ENCODE measurements at regions not wholly inside any gene's neighbourhood (a gene's known extent, or its start where the extent isn't known, plus 50 kb on each side); places are given as distances from the start of the nearest gene placed in this dataset.

- Histone ChIP-seq H3K27me3 (ENCODE audit: control insufficient read depth, insufficient read depth, low read length) (no peaks in the 10 kb centered on the region), H3K9me3 (ENCODE audit: control insufficient read depth, insufficient read depth, low read length) (no peaks in the 10 kb centered on the region), H3K4me3 (ENCODE audit: low read depth, low read length) (no peak overlapping the region), H3K36me3 (ENCODE audit: control insufficient read depth, insufficient read depth, low read length) (no peaks in the 10 kb centered on the region), H3K27ac (ENCODE audit: low read depth, low read length) (no peak overlapping the region), H3K9ac (ENCODE audit: low read depth, low read length) (no peak overlapping the region), H3K4me1 (ENCODE audit: control insufficient read depth, insufficient read depth, low read length) (no peaks in the 10 kb centered on the region)
Observed at GRCh38 chr1:55624766-55625165, 409.6 kb upstream of the USP24 start.

- no peaks in the 10 kb centered on the region for H3K36me3 ChIP-seq (ENCODE audit: control insufficient read depth, insufficient read depth, low read length)
- no peaks in the 10 kb centered on the region for H3K27me3 ChIP-seq (ENCODE audit: control insufficient read depth, insufficient read depth, low read length)
- H3K4me1 ChIP-seq (ENCODE audit: control insufficient read depth, insufficient read depth, low read length) = no peaks in the 10 kb centered on the region
- no peaks in the 10 kb centered on the region for H3K9me3 ChIP-seq (ENCODE audit: control insufficient read depth, insufficient read depth, low read length)
- no peak overlapping the region for H3K27ac ChIP-seq (ENCODE audit: low read depth, low read length)
- no peak overlapping the region for H3K9ac ChIP-seq (ENCODE audit: low read depth, low read length)
- no peak overlapping the region for H3K4me3 ChIP-seq (ENCODE audit: low read depth, low read length)
Observed at GRCh38 chr1:55623311-55623710, 408.1 kb upstream of the USP24 start.

GRCh38 chr1:55622074-55622473 is 406.9 kb upstream of the USP24 start:
- Histone ChIP-seq H3K27me3 (ENCODE audit: control insufficient read depth, insufficient read depth, low read length) (no peaks in the 10 kb centered on the region), H3K9me3 (ENCODE audit: control insufficient read depth, insufficient read depth, low read length) (no peaks in the 10 kb centered on the region), H3K36me3 (ENCODE audit: control insufficient read depth, insufficient read depth, low read length) (no peaks in the 10 kb centered on the region), H3K9ac (ENCODE audit: low read depth, low read length) (no peak overlapping the region), H3K4me3 (ENCODE audit: low read depth, low read length) (no peak overlapping the region), H3K27ac (ENCODE audit: low read depth, low read length) (no peak overlapping the region), H3K4me1 (ENCODE audit: control insufficient read depth, insufficient read depth, low read length) (no peaks in the 10 kb centered on the region)

- Histone ChIP-seq H3K4me3 (ENCODE audit: low read depth, low read length) (no peak overlapping the region), H3K36me3 (ENCODE audit: control insufficient read depth, insufficient read depth, low read length) (no peaks in the 10 kb centered on the region), H3K27ac (ENCODE audit: low read depth, low read length) (no peak overlapping the region), H3K9me3 (ENCODE audit: control insufficient read depth, insufficient read depth, low read length) (no peaks in the 10 kb centered on the region), H3K27me3 (ENCODE audit: control insufficient read depth, insufficient read depth, low read length) (no peaks in the 10 kb centered on the region), H3K9ac (ENCODE audit: low read depth, low read length) (no peak overlapping the region), H3K4me1 (ENCODE audit: control insufficient read depth, insufficient read depth, low read length) (no peaks in the 10 kb centered on the region)
Observed at GRCh38 chr1:55618199-55618598, 403.0 kb upstream of the USP24 start.

GRCh38 chr1:55617288-55617982 is 402.3 kb upstream of the USP24 start:
- H3K9ac ChIP-seq (ENCODE audit: low read depth, low read length) = no peak overlapping the region
- no peak overlapping the region for H3K27ac ChIP-seq (ENCODE audit: low read depth, low read length)
- no peaks in the 10 kb centered on the region for H3K36me3 ChIP-seq (ENCODE audit: control insufficient read depth, insufficient read depth, low read length)
- no peaks in the 10 kb centered on the region for H3K9me3 ChIP-seq (ENCODE audit: control insufficient read depth, insufficient read depth, low read length)
- H3K4me1 ChIP-seq (ENCODE audit: control insufficient read depth, insufficient read depth, low read length) = no peaks in the 10 kb centered on the region
- H3K4me3 ChIP-seq (ENCODE audit: low read depth, low read length) = no peak overlapping the region
- no peaks in the 10 kb centered on the region for H3K27me3 ChIP-seq (ENCODE audit: control insufficient read depth, insufficient read depth, low read length)

GRCh38 chr1:55612988-55613387 is 397.8 kb upstream of the USP24 start:
- H3K36me3 ChIP-seq (ENCODE audit: control insufficient read depth, insufficient read depth, low read length) = no peaks in the 10 kb centered on the region
- no peak overlapping the region for H3K4me3 ChIP-seq (ENCODE audit: low read depth, low read length)
- no peaks in the 10 kb centered on the region for H3K27me3 ChIP-seq (ENCODE audit: control insufficient read depth, insufficient read depth, low read length)
- peaks cover 4% of the 10 kb centered on the region for H3K9me3 ChIP-seq (ENCODE audit: control insufficient read depth, insufficient read depth, low read length)
- no peak overlapping the region for H3K27ac ChIP-seq (ENCODE audit: low read depth, low read length)
- H3K9ac ChIP-seq (ENCODE audit: low read depth, low read length) = no peak overlapping the region
- no peaks in the 10 kb centered on the region for H3K4me1 ChIP-seq (ENCODE audit: control insufficient read depth, insufficient read depth, low read length)

GRCh38 chr1:55611123-55611522 is 396.0 kb upstream of the USP24 start:
- no peak overlapping the region for H3K9ac ChIP-seq (ENCODE audit: low read depth, low read length)
- peaks cover 14% of the 10 kb centered on the region for H3K9me3 ChIP-seq (ENCODE audit: control insufficient read depth, insufficient read depth, low read length)
- H3K27me3 ChIP-seq (ENCODE audit: control insufficient read depth, insufficient read depth, low read length) = no peaks in the 10 kb centered on the region
- H3K36me3 ChIP-seq (ENCODE audit: control insufficient read depth, insufficient read depth, low read length) = no peaks in the 10 kb centered on the region
- H3K4me3 ChIP-seq (ENCODE audit: low read depth, low read length) = no peak overlapping the region
- H3K27ac ChIP-seq (ENCODE audit: low read depth, low read length) = no peak overlapping the region
- no peaks in the 10 kb centered on the region for H3K4me1 ChIP-seq (ENCODE audit: control insufficient read depth, insufficient read depth, low read length)

GRCh38 chr1:55610203-55610602 is 395.0 kb upstream of the USP24 start:
- Histone ChIP-seq H3K9ac (ENCODE audit: low read depth, low read length) (no peak overlapping the region), H3K36me3 (ENCODE audit: control insufficient read depth, insufficient read depth, low read length) (no peaks in the 10 kb centered on the region), H3K27me3 (ENCODE audit: control insufficient read depth, insufficient read depth, low read length) (no peaks in the 10 kb centered on the region), H3K27ac (ENCODE audit: low read depth, low read length) (no peak overlapping the region), H3K4me1 (ENCODE audit: control insufficient read depth, insufficient read depth, low read length) (no peaks in the 10 kb centered on the region), H3K4me3 (ENCODE audit: low read depth, low read length) (no peak overlapping the region), H3K9me3 (ENCODE audit: control insufficient read depth, insufficient read depth, low read length) (peaks cover 14% of the 10 kb centered on the region)

- no peak overlapping the region for H3K27ac ChIP-seq (ENCODE audit: low read depth, low read length)
Observed at GRCh38 chr1:55609630-55610029, 394.5 kb upstream of the USP24 start.

GRCh38 chr1:55605155-55605554 is 390.0 kb upstream of the USP24 start:
- Histone ChIP-seq H3K4me3 (ENCODE audit: low read depth, low read length) (no peak overlapping the region), H3K36me3 (ENCODE audit: control insufficient read depth, insufficient read depth, low read length) (no peaks in the 10 kb centered on the region), H3K9ac (ENCODE audit: low read depth, low read length) (no peak overlapping the region), H3K4me1 (ENCODE audit: control insufficient read depth, insufficient read depth, low read length) (0 out of 2 replicates have a peak, but pooled peaks cover 4% of the 10 kb centered on the region), H3K9me3 (ENCODE audit: control insufficient read depth, insufficient read depth, low read length) (peaks cover 14% of the 10 kb centered on the region), H3K27ac (ENCODE audit: low read depth, low read length) (no peak overlapping the region), H3K27me3 (ENCODE audit: control insufficient read depth, insufficient read depth, low read length) (no peaks in the 10 kb centered on the region)

More at GRCh38 chr1:55609630-55610029, 394.5 kb upstream of the USP24 start:
- H3K4me3 ChIP-seq (ENCODE audit: low read depth, low read length) = no peak overlapping the region
- no peaks in the 10 kb centered on the region for H3K4me1 ChIP-seq (ENCODE audit: control insufficient read depth, insufficient read depth, low read length)
- peaks cover 14% of the 10 kb centered on the region for H3K9me3 ChIP-seq (ENCODE audit: control insufficient read depth, insufficient read depth, low read length)
- no peak overlapping the region for H3K9ac ChIP-seq (ENCODE audit: low read depth, low read length)
- H3K36me3 ChIP-seq (ENCODE audit: control insufficient read depth, insufficient read depth, low read length) = no peaks in the 10 kb centered on the region
- H3K27me3 ChIP-seq (ENCODE audit: control insufficient read depth, insufficient read depth, low read length) = no peaks in the 10 kb centered on the region

- Histone ChIP-seq H3K9ac (ENCODE audit: low read depth, low read length) (no peak overlapping the region), H3K36me3 (ENCODE audit: control insufficient read depth, insufficient read depth, low read length) (no peaks in the 10 kb centered on the region), H3K4me3 (ENCODE audit: low read depth, low read length) (no peak overlapping the region), H3K27me3 (ENCODE audit: control insufficient read depth, insufficient read depth, low read length) (no peaks in the 10 kb centered on the region), H3K27ac (ENCODE audit: low read depth, low read length) (no peak overlapping the region), H3K4me1 (ENCODE audit: control insufficient read depth, insufficient read depth, low read length) (0 out of 2 replicates have a peak, but pooled peaks cover 4% of the 10 kb centered on the region), H3K9me3 (ENCODE audit: control insufficient read depth, insufficient read depth, low read length) (peaks cover 14% of the 10 kb centered on the region)
Observed at GRCh38 chr1:55604749-55605148, 389.6 kb upstream of the USP24 start.

All from HUES48 (cell line).